HG03439 (cell line): ENCODE measurements at regions not wholly inside any gene's neighbourhood (a gene's known extent, or its start where the extent isn't known, plus 50 kb on each side); places are given as distances from the start of the nearest gene placed in this dataset.
"Not testable (repeated sequence)": the region's sequence is repeated elsewhere in the genome, so short reads cannot be mapped to it uniquely, and the experiment has no call there.

Source experiments
- ATAC-seq: cut with Tn5 transposase; IDR thresholded peaks from one replicate; pipeline ENCODE4 v1.9.1; 2021; ENCODE audit warnings: mild to moderate bottlenecking, moderate library complexity; ENCODE audit not compliant: unreplicated experiment

- no peak for ATAC-seq
Measured at GRCh38 chr7:120131096-120131839, 141.7 kb upstream of the KCND2 start.

- no peak for ATAC-seq
Measured at GRCh38 chr7:120138497-120138896, 134.5 kb upstream of the KCND2 start.

GRCh38 chr7:120156476-120156875 lies 116.5 kb upstream of the KCND2 start:
- ATAC-seq: no peak

- no peak for ATAC-seq
Measured at GRCh38 chr7:120160166-120160565, 112.8 kb upstream of the KCND2 start.

GRCh38 chr7:120163449-120163848 lies 109.5 kb upstream of the KCND2 start:
- no peak for ATAC-seq

GRCh38 chr7:120165227-120165626 lies 107.7 kb upstream of the KCND2 start:
- ATAC-seq: no peak

GRCh38 chr7:120168066-120168465 lies 104.9 kb upstream of the KCND2 start:
- ATAC-seq: no peak

GRCh38 chr7:120169996-120170783 lies 102.8 kb upstream of the KCND2 start:
- ATAC-seq: no peak

GRCh38 chr7:120170834-120171233 lies 102.1 kb upstream of the KCND2 start:
- ATAC-seq: no peak

GRCh38 chr7:120171406-120171805 lies 101.6 kb upstream of the KCND2 start:
- no peak for ATAC-seq

GRCh38 chr7:120180221-120180620 lies 92.8 kb upstream of the KCND2 start:
- ATAC-seq: no peak

GRCh38 chr7:120181499-120181898 lies 91.5 kb upstream of the KCND2 start:
- ATAC-seq: no peak

- ATAC-seq: no peak
Measured at GRCh38 chr7:120184866-120185265, 88.1 kb upstream of the KCND2 start.

- ATAC-seq: no peak
Measured at GRCh38 chr7:120185940-120186682, 86.9 kb upstream of the KCND2 start.

GRCh38 chr7:120186688-120187087 lies 86.3 kb upstream of the KCND2 start:
- ATAC-seq: no peak

GRCh38 chr7:120189623-120190022 lies 83.4 kb upstream of the KCND2 start:
- ATAC-seq: no peak

- ATAC-seq: no peak
Measured at GRCh38 chr7:120190109-120190508, 82.9 kb upstream of the KCND2 start.

- ATAC-seq: no peak
Measured at GRCh38 chr7:120190566-120190965, 82.4 kb upstream of the KCND2 start.

GRCh38 chr7:120191423-120191822 lies 81.6 kb upstream of the KCND2 start:
- ATAC-seq: not testable (repeated sequence)

GRCh38 chr7:120201290-120201689 lies 71.7 kb upstream of the KCND2 start:
- ATAC-seq: no peak

GRCh38 chr7:120205101-120205500 lies 67.9 kb upstream of the KCND2 start:
- no peak for ATAC-seq

GRCh38 chr7:120207037-120207436 lies 65.9 kb upstream of the KCND2 start:
- ATAC-seq: no peak
